Neural cell (in vitro differentiated cells): ENCODE measurements at regions not wholly inside any gene's neighbourhood (a gene's known extent, or its start where the extent isn't known, plus 50 kb on each side); places are given as distances from the start of the nearest gene placed in this dataset.

Experiments used
- EP300 ChIP-seq: fragments of 450-650 bp; conservative IDR thresholded peaks from 2 replicates; pipeline ENCODE4 v1.6.1; 2014; ENCODE audit warnings: antibody characterized with exemption, mild to moderate bottlenecking, moderate library complexity; ENCODE audit not compliant: poor library complexity, severe bottlenecking
- EZH2 ChIP-seq: fragments of 200-600, 300-800 bp; shearing (Covaris generic), sonication (generic); IDR thresholded peaks from 2 replicates; pipeline ENCODE4 v1.6.1; 2014; ENCODE audit warnings: antibody characterized with exemption, low read length, borderline replicate concordance, mild to moderate bottlenecking; ENCODE audit not compliant: insufficient read depth, poor library complexity, severe bottlenecking
- POLR2AphosphoS5 ChIP-seq: IDR thresholded peaks from 2 replicates; pipeline ENCODE4 v1.6.1; 2012
- RAD21 ChIP-seq: fragments of 450-650 bp; conservative IDR thresholded peaks from 2 replicates; pipeline ENCODE4 v1.6.1; 2014; ENCODE audit warnings: antibody characterized with exemption, mild to moderate bottlenecking, moderate library complexity
- TF ChIP-seq, protein P1 (sequence below): IDR thresholded peaks from 2 replicates; pipeline ENCODE4 v1.6.1; 2012; ENCODE audit warnings: borderline replicate concordance
- TF ChIP-seq, protein P2 (sequence below): fragments of 450-650 bp; IDR thresholded peaks from 2 replicates; pipeline ENCODE4 v1.5.1; 2014; ENCODE audit warnings: antibody characterized with exemption, mild to moderate bottlenecking, moderate library complexity; ENCODE audit not compliant: poor library complexity, severe bottlenecking

- TF ChIP-seq, protein P1, sequence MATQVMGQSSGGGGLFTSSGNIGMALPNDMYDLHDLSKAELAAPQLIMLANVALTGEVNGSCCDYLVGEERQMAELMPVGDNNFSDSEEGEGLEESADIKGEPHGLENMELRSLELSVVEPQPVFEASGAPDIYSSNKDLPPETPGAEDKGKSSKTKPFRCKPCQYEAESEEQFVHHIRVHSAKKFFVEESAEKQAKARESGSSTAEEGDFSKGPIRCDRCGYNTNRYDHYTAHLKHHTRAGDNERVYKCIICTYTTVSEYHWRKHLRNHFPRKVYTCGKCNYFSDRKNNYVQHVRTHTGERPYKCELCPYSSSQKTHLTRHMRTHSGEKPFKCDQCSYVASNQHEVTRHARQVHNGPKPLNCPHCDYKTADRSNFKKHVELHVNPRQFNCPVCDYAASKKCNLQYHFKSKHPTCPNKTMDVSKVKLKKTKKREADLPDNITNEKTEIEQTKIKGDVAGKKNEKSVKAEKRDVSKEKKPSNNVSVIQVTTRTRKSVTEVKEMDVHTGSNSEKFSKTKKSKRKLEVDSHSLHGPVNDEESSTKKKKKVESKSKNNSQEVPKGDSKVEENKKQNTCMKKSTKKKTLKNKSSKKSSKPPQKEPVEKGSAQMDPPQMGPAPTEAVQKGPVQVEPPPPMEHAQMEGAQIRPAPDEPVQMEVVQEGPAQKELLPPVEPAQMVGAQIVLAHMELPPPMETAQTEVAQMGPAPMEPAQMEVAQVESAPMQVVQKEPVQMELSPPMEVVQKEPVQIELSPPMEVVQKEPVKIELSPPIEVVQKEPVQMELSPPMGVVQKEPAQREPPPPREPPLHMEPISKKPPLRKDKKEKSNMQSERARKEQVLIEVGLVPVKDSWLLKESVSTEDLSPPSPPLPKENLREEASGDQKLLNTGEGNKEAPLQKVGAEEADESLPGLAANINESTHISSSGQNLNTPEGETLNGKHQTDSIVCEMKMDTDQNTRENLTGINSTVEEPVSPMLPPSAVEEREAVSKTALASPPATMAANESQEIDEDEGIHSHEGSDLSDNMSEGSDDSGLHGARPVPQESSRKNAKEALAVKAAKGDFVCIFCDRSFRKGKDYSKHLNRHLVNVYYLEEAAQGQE: no peak
- TF ChIP-seq POLR2AphosphoS5 (no peak), EZH2 (no peak), EP300 (no peak), RAD21 (no peak)
- TF ChIP-seq, protein P2, sequence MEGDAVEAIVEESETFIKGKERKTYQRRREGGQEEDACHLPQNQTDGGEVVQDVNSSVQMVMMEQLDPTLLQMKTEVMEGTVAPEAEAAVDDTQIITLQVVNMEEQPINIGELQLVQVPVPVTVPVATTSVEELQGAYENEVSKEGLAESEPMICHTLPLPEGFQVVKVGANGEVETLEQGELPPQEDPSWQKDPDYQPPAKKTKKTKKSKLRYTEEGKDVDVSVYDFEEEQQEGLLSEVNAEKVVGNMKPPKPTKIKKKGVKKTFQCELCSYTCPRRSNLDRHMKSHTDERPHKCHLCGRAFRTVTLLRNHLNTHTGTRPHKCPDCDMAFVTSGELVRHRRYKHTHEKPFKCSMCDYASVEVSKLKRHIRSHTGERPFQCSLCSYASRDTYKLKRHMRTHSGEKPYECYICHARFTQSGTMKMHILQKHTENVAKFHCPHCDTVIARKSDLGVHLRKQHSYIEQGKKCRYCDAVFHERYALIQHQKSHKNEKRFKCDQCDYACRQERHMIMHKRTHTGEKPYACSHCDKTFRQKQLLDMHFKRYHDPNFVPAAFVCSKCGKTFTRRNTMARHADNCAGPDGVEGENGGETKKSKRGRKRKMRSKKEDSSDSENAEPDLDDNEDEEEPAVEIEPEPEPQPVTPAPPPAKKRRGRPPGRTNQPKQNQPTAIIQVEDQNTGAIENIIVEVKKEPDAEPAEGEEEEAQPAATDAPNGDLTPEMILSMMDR: no peak
Observed at GRCh38 chr2:123283431-123283830, 741.7 kb upstream of the CNTNAP5 start.
